Panc1 (cell line): ENCODE measurements at regions not wholly inside any gene's neighbourhood (a gene's known extent, or its start where the extent isn't known, plus 50 kb on each side); places are given as distances from the start of the nearest gene placed in this dataset.

ENCODE experiments used
- ATAC-seq: fragments of 200-7000 bp; cut with Tn5 transposase; 2 replicates; pipeline ENCODE4 v1.9.1; 2020; ENCODE audit warnings: mild to moderate bottlenecking, moderate library complexity
- BruUV-seq: library from RNA; stranded (reverse); fragments of 400-500 nt; replicated peaks from 2 replicates; lab custom pipeline; 2021; lab: Mats Ljungman, UMichigan
- CTCF ChIA-PET: fragments of 300-600 bp; sonication (Branson Sonifier 250); formaldehyde crosslinking; loops from one replicate; lab custom pipeline; 2022; ENCODE audit warnings: antibody characterized with exemption; lab: Charles Lee
- POLR2A ChIA-PET: fragments of 300-600 bp; sonication (Branson Sonifier 250); formaldehyde crosslinking; loops from one replicate; lab custom pipeline; 2022; ENCODE audit warnings: antibody characterized with exemption; lab: Charles Lee
- DNase-seq: peaks from one replicate; pipeline ENCODE4 v3.0.0-alpha.2; 2010; ENCODE audit warnings: low read depth, low spot score
- H3K27ac ChIP-seq: 2 replicates; pipeline ENCODE4 v1.5.1; 2011; ENCODE audit warnings: mild to moderate bottlenecking, low read length, inconsistent platforms
- H3K27me3 ChIP-seq: fragments of 200-500 bp; sonication (Bioruptor generic); 2 replicates; pipeline ENCODE4 v1.6.0; 2014; ENCODE audit warnings: low read length, inconsistent platforms; ENCODE audit not compliant: control insufficient read depth, insufficient read depth
- H3K36me3 ChIP-seq: fragments of 200-500 bp; sonication (Bioruptor generic); 2 replicates; pipeline ENCODE4 v1.5.1; 2014; ENCODE audit warnings: inconsistent platforms, mild to moderate bottlenecking, low read length, moderate library complexity; ENCODE audit not compliant: control insufficient read depth, insufficient read depth
- H3K4me1 ChIP-seq: 2 replicates; pipeline ENCODE4 v1.5.1; 2011; ENCODE audit warnings: inconsistent platforms, mild to moderate bottlenecking, low read length, moderate library complexity; ENCODE audit not compliant: control insufficient read depth, insufficient read depth
- H3K4me3 ChIP-seq, 2 experiments: 2 replicates each; pipeline ENCODE4 v1.5.1; 2011 to 2012; ENCODE audit warnings: low read depth in 2 of 2, low read length in 2 of 2, mild to moderate bottlenecking in 2 of 2, inconsistent platforms in 1 of 2, moderate library complexity in 1 of 2
- H3K9me3 ChIP-seq: fragments of 200-500 bp; sonication (Bioruptor generic); 2 replicates; pipeline ENCODE4 v1.5.1; 2014; ENCODE audit warnings: low read depth, mild to moderate bottlenecking, inconsistent platforms, low read length, moderate library complexity; ENCODE audit not compliant: control insufficient read depth, insufficient read depth
- POLR2AphosphoS5 ChIP-seq: IDR thresholded peaks from 2 replicates; pipeline ENCODE4 v1.6.1; 2012; ENCODE audit warnings: mild to moderate bottlenecking, low read depth, low read length, moderate library complexity
- SIN3A ChIP-seq: IDR thresholded peaks from 2 replicates; pipeline ENCODE4 v1.6.1; 2012; ENCODE audit warnings: low read depth, mild to moderate bottlenecking, low read length, moderate library complexity, borderline replicate concordance; ENCODE audit not compliant: insufficient read depth
- TCF7L2 ChIP-seq: IDR thresholded peaks from 2 replicates; pipeline ENCODE4 v1.6.1; 2011; ENCODE audit warnings: mild to moderate bottlenecking, low read depth, low read length, inconsistent platforms
- in situ Hi-C: cut with HindIII; loops from 2 replicates; pipeline ENCODE4 v1.10.0; 2016; ENCODE audit warnings: low sequenced_read_pairs, low pct_unique_long_range_greater_than_20kb
- intact Hi-C: fragments of 100-400 bp; cut with micrococcal nuclease; formaldehyde crosslinking; loops from one replicate; pipeline ENCODE4 v1.10.0; 2022; ENCODE audit not compliant: unreplicated experiment
- TF ChIP-seq, protein P1 (sequence below), 2 experiments: IDR thresholded peaks; 2 replicates each; pipeline ENCODE4 v1.6.1; 2011 to 2012; ENCODE audit warnings: low read depth in 2 of 2, control low read depth in 1 of 2, low read length in 1 of 2, mild to moderate bottlenecking in 1 of 2, moderate library complexity in 1 of 2; ENCODE audit not compliant: insufficient read depth in 1 of 2
- TF ChIP-seq, protein P2 (sequence below): fragments of 450-650 bp; IDR thresholded peaks from 2 replicates; pipeline ENCODE4 v1.5.1; 2017; ENCODE audit warnings: mild to moderate bottlenecking

DNA sequence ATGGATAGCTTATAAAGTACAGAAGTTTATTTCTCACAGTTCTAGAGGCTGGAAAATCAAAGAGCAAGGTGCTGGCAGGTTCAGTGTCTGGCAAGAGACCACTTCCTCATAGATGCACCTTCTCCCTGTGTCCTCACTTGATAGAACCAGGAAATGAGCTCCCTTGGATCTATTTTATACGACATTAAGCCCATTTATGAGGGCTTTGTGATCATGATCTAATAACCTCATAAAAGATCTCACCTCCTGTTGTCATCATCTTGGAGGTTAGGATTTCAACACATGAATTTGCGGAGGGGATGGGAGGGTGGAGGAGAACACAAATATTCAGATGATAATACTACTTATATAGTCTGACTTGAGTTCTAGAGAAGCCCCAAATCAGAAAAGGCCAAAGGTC, 222.1 kb upstream of the SNX7 start:
- ATAC-seq, result no peak
- Histone ChIP-seq H3K36me3 (no peaks in the 10 kb centered on the region), H3K4me3 (no peak overlapping the region), H3K4me1 (no peaks in the 10 kb centered on the region), H3K27ac (no peak overlapping the region), H3K27me3 (no peaks in the 10 kb centered on the region), H3K9me3 (no peaks in the 10 kb centered on the region)
- TF ChIP-seq POLR2AphosphoS5, result no peak
- TF ChIP-seq, protein P1, sequence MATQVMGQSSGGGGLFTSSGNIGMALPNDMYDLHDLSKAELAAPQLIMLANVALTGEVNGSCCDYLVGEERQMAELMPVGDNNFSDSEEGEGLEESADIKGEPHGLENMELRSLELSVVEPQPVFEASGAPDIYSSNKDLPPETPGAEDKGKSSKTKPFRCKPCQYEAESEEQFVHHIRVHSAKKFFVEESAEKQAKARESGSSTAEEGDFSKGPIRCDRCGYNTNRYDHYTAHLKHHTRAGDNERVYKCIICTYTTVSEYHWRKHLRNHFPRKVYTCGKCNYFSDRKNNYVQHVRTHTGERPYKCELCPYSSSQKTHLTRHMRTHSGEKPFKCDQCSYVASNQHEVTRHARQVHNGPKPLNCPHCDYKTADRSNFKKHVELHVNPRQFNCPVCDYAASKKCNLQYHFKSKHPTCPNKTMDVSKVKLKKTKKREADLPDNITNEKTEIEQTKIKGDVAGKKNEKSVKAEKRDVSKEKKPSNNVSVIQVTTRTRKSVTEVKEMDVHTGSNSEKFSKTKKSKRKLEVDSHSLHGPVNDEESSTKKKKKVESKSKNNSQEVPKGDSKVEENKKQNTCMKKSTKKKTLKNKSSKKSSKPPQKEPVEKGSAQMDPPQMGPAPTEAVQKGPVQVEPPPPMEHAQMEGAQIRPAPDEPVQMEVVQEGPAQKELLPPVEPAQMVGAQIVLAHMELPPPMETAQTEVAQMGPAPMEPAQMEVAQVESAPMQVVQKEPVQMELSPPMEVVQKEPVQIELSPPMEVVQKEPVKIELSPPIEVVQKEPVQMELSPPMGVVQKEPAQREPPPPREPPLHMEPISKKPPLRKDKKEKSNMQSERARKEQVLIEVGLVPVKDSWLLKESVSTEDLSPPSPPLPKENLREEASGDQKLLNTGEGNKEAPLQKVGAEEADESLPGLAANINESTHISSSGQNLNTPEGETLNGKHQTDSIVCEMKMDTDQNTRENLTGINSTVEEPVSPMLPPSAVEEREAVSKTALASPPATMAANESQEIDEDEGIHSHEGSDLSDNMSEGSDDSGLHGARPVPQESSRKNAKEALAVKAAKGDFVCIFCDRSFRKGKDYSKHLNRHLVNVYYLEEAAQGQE (IDR thresholded peaks at IDR 0.05; ENCODE audit: insufficient read depth in 1 of 2, low read depth in 2 of 2, low read length in 1 of 2), result no peak
- TF ChIP-seq, protein P2, sequence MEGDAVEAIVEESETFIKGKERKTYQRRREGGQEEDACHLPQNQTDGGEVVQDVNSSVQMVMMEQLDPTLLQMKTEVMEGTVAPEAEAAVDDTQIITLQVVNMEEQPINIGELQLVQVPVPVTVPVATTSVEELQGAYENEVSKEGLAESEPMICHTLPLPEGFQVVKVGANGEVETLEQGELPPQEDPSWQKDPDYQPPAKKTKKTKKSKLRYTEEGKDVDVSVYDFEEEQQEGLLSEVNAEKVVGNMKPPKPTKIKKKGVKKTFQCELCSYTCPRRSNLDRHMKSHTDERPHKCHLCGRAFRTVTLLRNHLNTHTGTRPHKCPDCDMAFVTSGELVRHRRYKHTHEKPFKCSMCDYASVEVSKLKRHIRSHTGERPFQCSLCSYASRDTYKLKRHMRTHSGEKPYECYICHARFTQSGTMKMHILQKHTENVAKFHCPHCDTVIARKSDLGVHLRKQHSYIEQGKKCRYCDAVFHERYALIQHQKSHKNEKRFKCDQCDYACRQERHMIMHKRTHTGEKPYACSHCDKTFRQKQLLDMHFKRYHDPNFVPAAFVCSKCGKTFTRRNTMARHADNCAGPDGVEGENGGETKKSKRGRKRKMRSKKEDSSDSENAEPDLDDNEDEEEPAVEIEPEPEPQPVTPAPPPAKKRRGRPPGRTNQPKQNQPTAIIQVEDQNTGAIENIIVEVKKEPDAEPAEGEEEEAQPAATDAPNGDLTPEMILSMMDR, result no peak
- no peak for TF ChIP-seq SIN3A
- BruUV-seq, result no TSS peak
- no peak for DNase-seq
- ChIA-PET CTCF (no interaction called here), POLR2A (no interaction called here)
- intact Hi-C loops (no loop called here), in situ Hi-C loops (no loop called here)

DNA sequence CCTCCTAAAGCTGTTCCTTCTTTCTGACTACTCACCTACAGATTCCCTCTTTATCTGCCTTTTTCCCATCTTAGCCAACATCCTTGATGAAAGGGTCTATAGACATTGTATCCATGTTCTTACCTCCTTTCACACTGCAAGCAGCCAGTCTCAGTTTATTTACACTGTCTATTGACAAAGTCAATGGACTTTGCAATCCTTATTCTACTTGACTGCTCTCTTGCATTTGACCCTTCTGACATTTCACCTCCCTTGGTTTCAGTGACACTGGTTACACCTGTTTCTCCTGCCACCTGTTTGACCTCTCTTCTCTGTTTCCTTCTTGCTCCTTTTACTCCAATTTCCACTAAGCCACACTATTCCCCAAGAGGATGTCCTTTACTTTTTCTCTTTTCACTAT, 224.0 kb upstream of the SNX7 start:
- intact Hi-C loops, result no loop called here
- Histone ChIP-seq H3K27ac (no peak overlapping the region), H3K36me3 (no peaks in the 10 kb centered on the region), H3K4me3 (no peak overlapping the region), H3K27me3 (no peaks in the 10 kb centered on the region), H3K4me1 (no peaks in the 10 kb centered on the region), H3K9me3 (no peaks in the 10 kb centered on the region)
- ATAC-seq (no peak), DNase-seq (no peak)
- no TSS peak for BruUV-seq
- in situ Hi-C loops, result no loop called here
- no peak for TF ChIP-seq TCF7L2
- no peak for TF ChIP-seq SIN3A
- TF ChIP-seq POLR2AphosphoS5, result no peak
- TF ChIP-seq, protein P1 (IDR thresholded peaks at IDR 0.05; ENCODE audit: insufficient read depth in 1 of 2, low read depth in 2 of 2, low read length in 1 of 2), result no peak
- TF ChIP-seq, protein P2, result no peak
- POLR2A ChIA-PET, result no interaction called here
- CTCF ChIA-PET, result no interaction called here
